ENCODE measurements at regions not wholly inside any gene's neighbourhood (a gene's known extent, or its start where the extent isn't known, plus 50 kb on each side); places are given as distances from the start of the nearest gene placed in this dataset.

DNA sequence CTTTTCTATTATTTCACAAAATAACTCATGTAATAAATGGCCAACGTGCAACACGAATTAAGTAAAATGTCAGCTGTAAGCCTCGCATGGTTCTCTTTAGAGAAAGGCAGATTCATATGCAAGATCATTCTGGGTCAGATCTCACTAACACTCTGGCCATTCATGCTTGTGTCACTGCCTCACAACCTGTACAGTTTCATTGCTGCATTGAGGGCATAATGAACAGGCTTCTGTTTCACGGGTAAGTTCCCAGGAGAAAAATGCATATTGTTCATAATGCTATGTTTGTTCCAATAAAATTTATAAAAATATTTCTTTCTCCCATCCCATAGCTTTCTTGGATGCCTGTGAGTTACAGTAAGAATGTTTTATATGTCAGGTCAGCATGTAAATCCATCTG is 734.0 kb upstream of the ANKRD30A start:
- Histone ChIP-seq H3K4me3 (ENCODE audit: low read depth, low read length) (no peak overlapping the region), H3K27me3 (ENCODE audit: control insufficient read depth, insufficient read depth, low read length) (no peaks in the 10 kb centered on the region), H3K79me2 (no peaks in the 10 kb centered on the region), H3K4me1 (no peaks in the 10 kb centered on the region), H3K27ac (no peak overlapping the region), H3K4me2 (ENCODE audit: low read length) (no peak overlapping the region), H3K9me3 (ENCODE audit: control insufficient read depth, low read length) (no peaks in the 10 kb centered on the region), H3K9ac (no peak overlapping the region), H2AFZ (no peak overlapping the region), H3K36me3 (ENCODE audit: control insufficient read depth, insufficient read depth, low read length) (no peaks in the 10 kb centered on the region)
- TF ChIP-seq, protein P1, sequence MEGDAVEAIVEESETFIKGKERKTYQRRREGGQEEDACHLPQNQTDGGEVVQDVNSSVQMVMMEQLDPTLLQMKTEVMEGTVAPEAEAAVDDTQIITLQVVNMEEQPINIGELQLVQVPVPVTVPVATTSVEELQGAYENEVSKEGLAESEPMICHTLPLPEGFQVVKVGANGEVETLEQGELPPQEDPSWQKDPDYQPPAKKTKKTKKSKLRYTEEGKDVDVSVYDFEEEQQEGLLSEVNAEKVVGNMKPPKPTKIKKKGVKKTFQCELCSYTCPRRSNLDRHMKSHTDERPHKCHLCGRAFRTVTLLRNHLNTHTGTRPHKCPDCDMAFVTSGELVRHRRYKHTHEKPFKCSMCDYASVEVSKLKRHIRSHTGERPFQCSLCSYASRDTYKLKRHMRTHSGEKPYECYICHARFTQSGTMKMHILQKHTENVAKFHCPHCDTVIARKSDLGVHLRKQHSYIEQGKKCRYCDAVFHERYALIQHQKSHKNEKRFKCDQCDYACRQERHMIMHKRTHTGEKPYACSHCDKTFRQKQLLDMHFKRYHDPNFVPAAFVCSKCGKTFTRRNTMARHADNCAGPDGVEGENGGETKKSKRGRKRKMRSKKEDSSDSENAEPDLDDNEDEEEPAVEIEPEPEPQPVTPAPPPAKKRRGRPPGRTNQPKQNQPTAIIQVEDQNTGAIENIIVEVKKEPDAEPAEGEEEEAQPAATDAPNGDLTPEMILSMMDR (IDR thresholded peaks at IDR 0.05) = no peak

DNA sequence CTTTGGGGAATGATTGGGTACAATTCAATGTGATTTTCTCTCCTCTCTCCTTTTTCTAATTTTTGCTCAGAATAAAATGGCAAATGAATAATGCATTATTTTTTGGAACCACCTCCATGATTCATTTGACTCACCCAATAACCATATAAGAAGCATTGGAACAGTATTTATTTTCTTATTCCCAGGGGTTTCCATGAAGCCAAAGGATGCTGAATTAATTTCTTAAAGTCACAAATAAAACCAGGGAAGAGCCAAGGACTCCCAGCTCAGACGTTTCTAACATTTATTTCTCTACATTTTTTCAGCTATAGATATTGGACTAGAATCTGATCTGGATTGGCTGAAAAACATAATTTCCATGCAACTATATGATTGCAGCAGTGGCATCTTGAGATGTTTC is 735.2 kb upstream of the ANKRD30A start:
- Histone ChIP-seq H3K4me1 (no peaks in the 10 kb centered on the region), H3K79me2 (no peaks in the 10 kb centered on the region), H3K36me3 (ENCODE audit: control insufficient read depth, insufficient read depth, low read length) (no peaks in the 10 kb centered on the region), H3K4me3 (ENCODE audit: low read depth, low read length) (no peak overlapping the region), H2AFZ (no peak overlapping the region), H3K9me3 (ENCODE audit: control insufficient read depth, low read length) (no peaks in the 10 kb centered on the region), H3K4me2 (ENCODE audit: low read length) (no peak overlapping the region), H3K9ac (no peak overlapping the region), H3K27ac (no peak overlapping the region), H3K27me3 (ENCODE audit: control insufficient read depth, insufficient read depth, low read length) (no peaks in the 10 kb centered on the region)
- TF ChIP-seq, protein P1 (IDR thresholded peaks at IDR 0.05) = no peak

DNA sequence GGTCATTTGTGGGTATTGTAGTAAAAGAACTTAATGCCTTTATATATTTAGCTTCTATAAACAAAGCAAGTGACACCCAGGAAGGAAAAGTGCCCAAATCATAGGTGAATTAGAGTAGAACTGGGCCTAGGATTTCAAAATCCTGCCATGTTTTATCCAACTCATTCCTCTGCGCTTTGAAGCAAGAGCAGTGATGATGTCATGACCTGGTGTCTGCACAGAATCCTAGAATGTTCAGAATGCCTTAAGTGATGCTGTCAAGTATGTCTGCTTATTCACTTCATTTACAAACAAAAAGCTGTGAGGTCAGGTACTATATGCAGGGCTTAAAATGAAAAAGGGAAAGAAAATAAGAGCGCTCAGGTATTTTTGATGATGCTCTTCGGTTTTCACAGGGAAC is 737.2 kb upstream of the ANKRD30A start:
- no peak overlapping the region for H3K9ac ChIP-seq
- no peaks in the 10 kb centered on the region for H3K36me3 ChIP-seq (ENCODE audit: control insufficient read depth, insufficient read depth, low read length)
- H3K79me2 ChIP-seq = no peaks in the 10 kb centered on the region
- TF ChIP-seq, protein P1 (IDR thresholded peaks at IDR 0.05) = no peak
- no peak overlapping the region for H2AFZ ChIP-seq
- H3K4me2 ChIP-seq (ENCODE audit: low read length) = no peak overlapping the region
- no peak overlapping the region for H3K4me3 ChIP-seq (ENCODE audit: low read depth, low read length)
- no peaks in the 10 kb centered on the region for H3K27me3 ChIP-seq (ENCODE audit: control insufficient read depth, insufficient read depth, low read length)
- H3K9me3 ChIP-seq (ENCODE audit: control insufficient read depth, low read length) = no peaks in the 10 kb centered on the region
- H3K4me1 ChIP-seq = no peaks in the 10 kb centered on the region
- H3K27ac ChIP-seq = no peak overlapping the region

DNA sequence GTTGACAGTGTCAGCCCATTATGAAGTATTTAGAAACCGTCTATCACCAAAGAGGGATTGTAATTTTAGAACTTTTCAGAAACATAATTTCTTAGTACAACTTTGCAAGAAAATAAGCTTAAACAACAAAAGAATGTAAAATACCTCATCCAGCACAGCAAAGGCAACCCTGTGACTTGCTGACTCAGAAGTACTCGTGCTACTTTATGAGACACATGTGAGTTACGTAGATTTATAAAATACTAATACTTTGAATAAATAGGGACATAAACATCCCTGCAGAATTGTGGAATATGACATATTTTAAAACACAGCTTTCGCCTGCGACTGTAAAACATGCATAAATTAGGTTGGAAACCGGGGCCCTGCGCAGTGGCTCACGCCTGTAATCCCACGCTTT is 739.7 kb upstream of the ANKRD30A start:
- Histone ChIP-seq H3K27ac (no peak overlapping the region), H3K79me2 (no peaks in the 10 kb centered on the region), H3K9ac (no peak overlapping the region), H3K4me1 (no peaks in the 10 kb centered on the region), H3K4me3 (ENCODE audit: low read depth, low read length) (no peak overlapping the region), H2AFZ (no peak overlapping the region), H3K4me2 (ENCODE audit: low read length) (no peak overlapping the region), H3K9me3 (ENCODE audit: control insufficient read depth, low read length) (no peaks in the 10 kb centered on the region), H3K27me3 (ENCODE audit: control insufficient read depth, insufficient read depth, low read length) (no peaks in the 10 kb centered on the region), H3K36me3 (ENCODE audit: control insufficient read depth, insufficient read depth, low read length) (no peaks in the 10 kb centered on the region)
- TF ChIP-seq, protein P1 (IDR thresholded peaks at IDR 0.05) = no peak

DNA sequence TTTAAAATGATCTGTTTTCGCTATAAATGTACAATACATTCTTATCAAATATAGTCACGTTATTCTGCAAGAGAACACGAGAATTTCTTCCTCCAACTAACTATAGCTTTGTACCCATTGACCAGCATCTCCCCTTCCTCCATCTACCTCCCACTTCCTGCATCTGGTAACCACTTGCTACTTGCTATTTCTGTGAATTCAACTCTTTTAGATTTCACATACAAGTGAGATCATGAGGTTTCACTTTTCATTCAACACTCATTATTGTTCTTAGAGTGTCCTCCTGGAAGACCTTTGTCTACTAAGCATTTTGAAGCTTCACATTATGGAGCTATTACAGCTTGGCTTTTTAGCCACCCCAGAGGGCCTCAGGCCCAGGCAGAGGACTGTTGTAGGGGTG is 741.3 kb upstream of the FZD8 start:
- H3K4me3 ChIP-seq (ENCODE audit: low read depth, low read length) = no peak overlapping the region
- H2AFZ ChIP-seq = no peak overlapping the region
- H3K79me2 ChIP-seq = no peaks in the 10 kb centered on the region
- H3K27ac ChIP-seq = no peak overlapping the region
- TF ChIP-seq, protein P1 (IDR thresholded peaks at IDR 0.05) = no peak
- H3K9ac ChIP-seq = no peak overlapping the region
- H3K9me3 ChIP-seq (ENCODE audit: control insufficient read depth, low read length) = no peaks in the 10 kb centered on the region
- no peak overlapping the region for H3K4me2 ChIP-seq (ENCODE audit: low read length)
- H3K36me3 ChIP-seq (ENCODE audit: control insufficient read depth, insufficient read depth, low read length) = no peaks in the 10 kb centered on the region
- H3K4me1 ChIP-seq = no peaks in the 10 kb centered on the region
- H3K27me3 ChIP-seq (ENCODE audit: control insufficient read depth, insufficient read depth, low read length) = no peaks in the 10 kb centered on the region

Data from parathyroid adenoma (tissue), 2 donors.